ENCODE measurements at regions not wholly inside any gene's neighbourhood (a gene's known extent, or its start where the extent isn't known, plus 50 kb on each side); places are given as distances from the start of the nearest gene placed in this dataset.

- no peak for DNase-seq (ENCODE audit: low read depth)
- no peak overlapping the region for H3K4me3 ChIP-seq (ENCODE audit: low read length)
- TF ChIP-seq CTCF (conservative IDR thresholded peaks at IDR 0.05; ENCODE audit: low read depth, low read length), result no peak
Observed at GRCh38 chr7:114255404-114255841, 159.2 kb upstream of the FOXP2 start.

- TF ChIP-seq CTCF (conservative IDR thresholded peaks at IDR 0.05; ENCODE audit: low read depth, low read length), result no peak
- H3K4me3 ChIP-seq (ENCODE audit: low read length), result no peak overlapping the region
- peak; percentile 76 for DNase-seq (ENCODE audit: low read depth)
Observed at GRCh38 chr7:114243646-114244045, 171.0 kb upstream of the FOXP2 start.

GRCh38 chr7:114242992-114243507 lies 171.6 kb upstream of the FOXP2 start:
- H3K4me3 ChIP-seq (ENCODE audit: low read length), result no peak overlapping the region
- peak; percentile 89 for DNase-seq (ENCODE audit: low read depth)
- no peak for TF ChIP-seq CTCF (conservative IDR thresholded peaks at IDR 0.05; ENCODE audit: low read depth, low read length)

GRCh38 chr7:114229246-114229645 lies 185.4 kb upstream of the FOXP2 start:
- TF ChIP-seq CTCF (conservative IDR thresholded peaks at IDR 0.05; ENCODE audit: low read depth, low read length), result no peak
- peak; percentile 30 for DNase-seq (ENCODE audit: low read depth)

GRCh38 chr7:114225784-114226183 lies 188.8 kb upstream of the FOXP2 start:
- no peak for TF ChIP-seq CTCF (conservative IDR thresholded peaks at IDR 0.05; ENCODE audit: low read depth, low read length)
- H3K4me3 ChIP-seq (ENCODE audit: low read length), result no peak overlapping the region
- DNase-seq (ENCODE audit: low read depth), result no peak

More at GRCh38 chr7:114229246-114229645, 185.4 kb upstream of the FOXP2 start:
- H3K4me3 ChIP-seq (ENCODE audit: low read length), result no peak overlapping the region

GRCh38 chr7:114218283-114218682 lies 196.3 kb upstream of the FOXP2 start:
- DNase-seq (ENCODE audit: low read depth), result no peak
- no peak overlapping the region for H3K4me3 ChIP-seq (ENCODE audit: low read length)
- no peak for TF ChIP-seq CTCF (conservative IDR thresholded peaks at IDR 0.05; ENCODE audit: low read depth, low read length)

- no peak overlapping the region for H3K4me3 ChIP-seq (ENCODE audit: low read length)
- peak; percentile 20 for TF ChIP-seq CTCF (conservative IDR thresholded peaks at IDR 0.05; ENCODE audit: low read depth, low read length)
- DNase-seq (ENCODE audit: low read depth), result peak; percentile 25
Observed at GRCh38 chr7:114217026-114217806, 197.4 kb upstream of the FOXP2 start.
